GM21447 (cell line): ENCODE measurements at regions not wholly inside any gene's neighbourhood (a gene's known extent, or its start where the extent isn't known, plus 50 kb on each side); places are given as distances from the start of the nearest gene placed in this dataset.

Experiments
- ATAC-seq: cut with Tn5 transposase; IDR thresholded peaks from one replicate; pipeline ENCODE4 v1.9.1; 2021; ENCODE audit not compliant: unreplicated experiment

DNA sequence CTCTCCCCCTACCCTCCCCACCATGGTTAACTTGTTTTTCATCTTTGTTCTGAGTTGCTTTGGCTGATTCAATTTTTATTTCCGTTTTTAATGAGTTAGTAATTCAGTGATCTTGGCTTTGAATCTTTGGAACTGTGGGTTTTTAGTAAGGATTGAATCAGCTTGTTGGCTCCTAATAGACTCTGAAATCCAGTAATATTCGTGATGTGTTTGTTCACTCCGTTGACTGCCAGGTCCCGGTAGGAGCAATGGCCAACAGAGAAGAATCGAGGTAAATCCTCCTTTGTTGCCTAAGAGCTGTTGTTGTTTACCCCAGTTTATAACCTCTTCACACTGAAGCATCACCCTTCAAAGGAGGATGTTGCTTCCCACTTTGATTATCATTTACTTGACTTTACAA is 92.7 kb downstream of the PCSK1 start:
- no peak for ATAC-seq

DNA sequence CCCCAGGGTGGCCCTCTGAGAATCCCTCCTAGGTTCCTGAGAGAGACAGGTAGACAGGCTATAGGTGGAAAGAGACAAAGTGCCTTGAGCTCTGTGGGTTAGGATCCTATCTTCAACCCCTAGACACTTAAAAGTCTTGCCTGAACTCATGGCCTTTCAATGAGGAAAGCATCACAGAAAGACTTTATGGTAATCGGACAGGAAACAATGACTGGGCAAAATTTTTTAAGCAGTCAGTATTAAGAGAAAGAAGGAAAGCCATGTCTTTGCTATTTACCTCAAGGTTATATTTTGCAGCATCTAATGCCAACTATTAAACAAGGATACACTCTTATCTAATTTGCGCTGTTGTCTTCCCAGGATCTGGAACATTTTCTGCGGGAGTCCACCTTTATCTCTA is 93.2 kb downstream of the PCSK1 start:
- no peak for ATAC-seq

DNA sequence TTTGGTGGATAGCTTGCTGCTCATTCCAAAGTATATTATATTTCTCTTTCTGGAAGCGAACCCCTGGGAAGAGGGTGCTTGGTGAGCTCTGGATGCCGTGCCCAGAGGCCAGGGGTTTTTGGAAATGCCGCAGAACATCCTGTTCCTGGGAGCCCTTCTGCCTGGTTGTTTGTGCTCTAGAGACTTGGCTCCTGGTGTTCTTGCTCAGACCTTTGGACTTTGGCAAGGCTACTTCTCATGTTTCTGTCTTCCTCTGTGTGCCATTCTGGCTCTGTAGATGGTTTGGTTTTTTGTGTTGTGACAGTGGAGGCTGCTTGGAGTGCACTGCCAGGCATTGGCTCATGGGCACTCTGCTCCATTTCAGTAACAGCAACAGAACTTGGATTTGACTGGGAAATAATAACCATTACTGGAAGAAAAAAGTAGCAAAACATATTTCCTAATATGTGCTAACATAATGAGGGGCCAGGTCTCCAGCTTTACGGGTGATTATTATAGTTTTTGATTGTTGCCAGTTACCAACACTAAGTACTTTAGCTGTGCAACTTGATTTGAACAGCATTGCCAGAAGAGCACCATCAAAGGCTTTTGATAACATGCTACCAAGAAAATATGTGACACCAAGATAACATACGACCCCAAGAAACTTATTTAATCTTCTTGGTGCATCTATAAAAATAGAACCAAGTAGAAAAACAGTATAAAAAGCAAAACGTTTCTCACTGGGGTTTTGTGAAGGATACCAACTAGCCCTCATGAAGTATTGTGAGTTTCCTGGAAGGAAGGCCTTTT is 94.2 kb downstream of the PCSK1 start:
- no peak for ATAC-seq

DNA sequence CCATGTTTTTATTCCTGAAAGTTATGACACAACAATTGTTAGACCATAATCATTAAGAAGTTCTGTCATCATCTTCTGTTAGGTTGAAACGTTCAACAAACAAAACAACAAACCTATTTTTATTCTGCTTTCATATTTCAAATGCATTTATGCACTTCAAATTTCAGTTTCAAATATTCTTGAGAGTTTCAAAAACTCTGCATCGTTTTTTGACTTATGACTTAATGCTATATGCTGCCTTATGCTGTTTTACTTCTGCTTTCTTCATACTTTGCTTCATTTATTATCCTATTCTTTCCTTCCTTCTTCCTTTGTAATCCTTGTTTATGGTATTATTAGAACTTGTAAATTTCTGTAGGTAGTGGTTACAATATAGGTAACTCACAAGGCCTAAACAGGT is 95.0 kb downstream of the PCSK1 start:
- ATAC-seq = peak; percentile 63

DNA sequence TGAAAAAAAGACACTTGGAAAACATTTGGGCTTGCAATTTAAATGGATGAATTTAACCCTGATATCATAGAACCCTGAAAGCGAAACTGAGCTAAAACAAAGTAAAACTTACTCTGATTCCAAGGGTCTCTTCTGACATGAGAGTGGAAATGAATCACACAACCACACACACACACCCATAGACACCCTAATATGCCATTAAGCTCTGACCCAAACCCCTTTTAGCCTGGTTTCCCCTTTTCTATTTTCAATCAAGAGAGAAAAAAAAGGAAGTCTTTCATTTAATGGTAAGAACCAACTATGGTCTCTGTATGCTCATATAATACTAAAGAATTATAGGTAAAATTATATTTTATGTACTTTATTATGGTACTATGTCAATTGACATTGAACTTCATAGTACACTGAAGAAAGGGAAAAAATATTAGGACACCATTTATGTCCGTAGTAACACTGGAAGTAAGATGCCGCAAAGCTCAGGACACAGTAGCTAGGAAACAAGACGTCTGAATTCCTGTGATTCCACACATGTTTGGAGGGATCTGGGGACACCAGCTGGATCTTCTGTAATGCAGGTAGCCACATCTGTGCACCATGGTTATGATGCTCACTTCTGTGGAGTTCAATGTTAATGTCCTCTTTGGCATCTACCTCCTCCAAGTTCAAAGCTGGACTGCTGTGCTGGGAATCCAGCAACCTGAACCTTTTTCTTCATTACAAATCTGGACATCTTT is 95.8 kb downstream of the PCSK1 start:
- peak; percentile 41 for ATAC-seq

DNA sequence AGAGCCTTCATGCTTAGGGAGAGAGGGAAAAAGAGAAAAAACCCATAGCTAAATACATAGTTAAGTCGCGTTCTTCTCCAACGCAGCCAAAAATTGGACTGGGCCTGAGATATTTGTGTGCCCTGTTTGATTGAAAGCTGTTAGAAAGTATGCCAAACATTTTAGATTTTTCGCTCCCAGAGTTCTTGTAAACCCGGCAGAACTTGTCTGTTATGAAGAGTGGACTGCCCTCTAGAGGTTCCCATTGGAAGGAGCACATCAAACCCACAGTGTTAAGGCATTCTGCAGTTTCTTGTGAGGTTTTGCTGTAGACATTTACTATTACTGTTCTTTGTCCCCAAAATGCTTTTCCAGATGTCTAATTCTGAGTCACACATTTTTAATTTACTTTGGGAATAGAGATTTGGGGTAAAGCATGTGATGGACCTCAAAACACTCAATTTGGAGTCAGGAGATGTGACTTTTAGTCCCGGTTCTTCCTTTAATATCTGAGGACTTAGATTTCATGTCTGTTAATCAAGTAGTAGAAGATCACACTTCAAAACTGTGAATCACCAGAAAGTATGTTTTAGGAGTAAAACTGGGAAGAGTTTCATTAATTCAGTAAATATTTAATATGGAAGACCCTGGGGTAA is 96.6 kb downstream of the PCSK1 start:
- peak; percentile 54 for ATAC-seq

DNA sequence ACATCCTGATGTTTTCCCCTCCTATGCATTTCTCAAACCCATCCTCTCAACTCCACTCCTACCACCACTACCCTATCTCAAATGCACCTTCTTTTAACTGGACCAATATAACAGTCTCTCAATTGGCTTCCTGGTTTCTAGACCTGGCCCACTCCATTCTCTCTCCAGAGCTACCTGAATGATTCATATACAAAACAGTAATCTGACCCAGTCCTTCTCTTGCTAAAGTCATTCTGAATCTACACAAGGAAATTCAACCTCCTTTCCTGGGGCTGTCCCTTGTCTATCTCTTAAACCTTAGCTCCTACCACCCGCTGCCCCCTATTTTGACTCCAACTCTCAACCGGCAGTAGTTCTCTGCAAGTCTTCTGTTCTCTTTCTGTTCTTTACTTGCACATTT is 97.2 kb downstream of the PCSK1 start:
- no peak for ATAC-seq

DNA sequence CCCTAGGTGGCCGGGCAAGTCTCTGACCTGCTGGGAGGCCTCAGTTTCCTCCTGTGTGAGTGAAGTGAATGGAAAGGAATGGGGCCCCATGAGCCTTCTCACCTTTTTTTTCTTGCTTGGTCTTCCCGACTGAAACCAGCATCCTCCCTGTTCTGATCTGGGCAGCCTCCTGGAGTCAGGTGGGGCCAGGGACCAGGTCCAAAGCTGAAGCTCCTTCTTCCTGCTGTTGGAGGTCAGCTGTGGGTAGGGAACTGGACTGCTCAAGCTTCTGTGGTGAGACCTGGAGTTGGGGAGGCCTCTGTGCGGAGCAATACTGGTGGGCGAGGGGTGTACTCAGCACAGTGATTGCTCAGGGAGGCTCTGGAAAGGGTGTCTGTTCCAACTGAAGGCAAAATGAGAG is 99.7 kb downstream of the PCSK1 start:
- ATAC-seq = no peak

DNA sequence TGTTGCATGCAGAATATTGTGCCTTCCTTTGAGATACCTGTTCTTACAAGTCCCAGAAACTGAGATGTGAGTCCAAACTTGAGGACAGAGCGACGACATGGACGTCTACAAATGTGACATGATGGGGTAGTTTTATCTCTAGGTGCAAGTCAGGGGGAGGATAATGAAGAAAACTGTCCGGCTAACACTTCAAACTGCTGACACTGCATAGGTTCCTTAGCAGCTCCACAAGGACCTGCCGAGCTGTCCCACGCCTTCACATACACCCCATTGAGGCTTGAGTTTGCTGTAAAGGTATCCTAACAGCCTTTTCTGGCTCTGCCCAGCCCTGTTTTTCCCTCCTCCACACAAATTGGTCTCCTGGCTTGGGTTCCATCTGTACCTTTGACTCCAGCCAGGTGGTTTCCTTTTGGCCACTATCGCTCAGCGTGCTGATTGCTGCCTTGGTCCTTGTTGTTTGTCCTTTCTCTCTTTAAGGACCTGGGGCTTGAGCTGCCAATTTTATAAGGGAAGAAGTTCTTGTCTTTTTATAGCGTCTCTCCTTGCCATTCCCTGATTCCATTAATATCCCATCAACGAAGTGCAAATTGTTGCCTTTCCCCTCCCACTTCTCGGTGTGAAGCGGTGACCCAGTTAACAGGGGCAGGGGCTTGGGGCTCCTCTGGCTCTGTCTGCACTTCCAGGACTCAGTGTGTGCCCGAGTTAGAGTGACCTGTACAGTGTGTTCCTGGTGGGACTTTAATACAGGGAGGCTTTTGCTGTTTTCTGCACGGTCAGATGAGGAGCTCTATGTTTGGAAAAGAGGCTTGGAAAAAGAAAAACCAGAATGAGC is 100.3 kb downstream of the PCSK1 start:
- ATAC-seq = no peak

DNA sequence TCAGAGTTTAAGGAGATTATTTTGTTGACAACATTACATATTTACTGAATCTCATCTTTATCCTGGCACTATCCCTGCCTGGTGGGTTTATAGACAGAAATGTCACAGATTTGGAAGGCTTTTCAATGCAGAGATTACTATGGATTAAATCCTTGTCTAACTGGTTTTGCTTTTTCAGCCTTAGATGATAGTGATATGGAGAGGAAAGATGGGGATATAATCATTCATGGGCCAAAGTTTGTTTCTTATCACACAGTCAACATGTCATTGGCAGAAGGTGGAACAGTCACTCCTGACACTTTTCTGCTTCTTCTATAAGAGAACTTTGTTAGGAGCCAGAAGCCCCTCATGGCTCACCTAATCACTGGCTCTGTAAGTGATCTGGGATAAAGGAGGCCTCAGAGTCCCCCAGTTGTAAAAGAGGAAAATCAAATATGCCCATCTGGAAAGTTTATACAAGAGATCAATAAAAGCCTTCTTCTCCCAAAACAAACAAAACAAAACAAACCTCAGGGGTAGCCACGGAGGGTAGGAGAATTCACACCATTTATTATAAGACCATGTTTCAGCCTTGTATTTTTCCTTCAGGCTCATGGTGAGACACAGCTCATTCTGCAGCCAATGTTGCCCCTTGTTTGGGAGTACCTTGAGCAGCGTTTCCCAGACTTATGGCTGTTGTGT is 101.2 kb downstream of the PCSK1 start:
- ATAC-seq = no peak

DNA sequence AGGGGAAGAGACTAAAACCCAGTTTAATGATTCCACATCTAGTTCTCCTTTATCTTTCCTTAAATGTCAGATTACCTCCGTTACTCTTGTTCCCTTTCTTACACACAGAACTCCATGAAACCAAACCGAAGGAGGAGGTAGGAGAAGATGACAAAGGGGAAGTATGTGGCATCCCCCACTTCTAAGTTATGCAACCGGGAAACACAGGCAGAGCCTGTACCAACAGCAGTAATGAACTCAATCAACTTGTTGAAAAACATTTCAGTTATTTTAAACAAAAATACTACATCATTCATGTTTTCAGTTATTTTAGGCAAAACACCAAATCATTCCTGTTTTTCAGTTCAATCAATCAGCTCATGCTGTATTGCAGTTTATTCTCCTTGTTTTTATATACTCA is 101.8 kb downstream of the PCSK1 start:
- no peak for ATAC-seq

DNA sequence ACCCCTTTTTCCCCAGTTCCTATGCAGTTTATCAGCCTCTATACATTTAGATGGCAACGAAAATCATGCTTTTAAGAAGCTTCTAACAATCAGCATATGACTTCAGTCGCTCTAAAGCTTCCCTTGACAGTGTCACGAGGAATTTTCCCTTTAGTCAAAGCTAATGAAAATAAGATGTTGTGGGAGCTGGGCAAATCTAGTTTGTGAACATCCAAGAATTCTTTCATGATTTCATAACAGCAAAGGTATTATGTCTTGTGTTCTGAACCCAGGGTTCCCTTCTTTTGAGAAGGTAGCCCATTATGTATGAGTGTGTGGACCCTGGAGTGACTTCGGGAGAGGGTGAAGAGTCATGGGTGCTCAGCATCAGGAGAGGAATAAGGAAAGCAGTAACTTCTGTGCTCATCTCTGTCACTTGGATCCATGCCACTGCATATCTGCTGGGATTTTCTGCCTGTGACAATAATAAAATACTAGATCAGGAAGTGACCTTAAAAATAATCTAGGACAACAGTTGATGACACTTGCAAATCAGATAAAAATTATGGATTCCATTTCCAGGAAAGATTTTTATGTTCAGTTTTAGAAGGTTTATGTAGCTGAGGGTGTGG is 102.4 kb downstream of the PCSK1 start:
- ATAC-seq = no peak

DNA sequence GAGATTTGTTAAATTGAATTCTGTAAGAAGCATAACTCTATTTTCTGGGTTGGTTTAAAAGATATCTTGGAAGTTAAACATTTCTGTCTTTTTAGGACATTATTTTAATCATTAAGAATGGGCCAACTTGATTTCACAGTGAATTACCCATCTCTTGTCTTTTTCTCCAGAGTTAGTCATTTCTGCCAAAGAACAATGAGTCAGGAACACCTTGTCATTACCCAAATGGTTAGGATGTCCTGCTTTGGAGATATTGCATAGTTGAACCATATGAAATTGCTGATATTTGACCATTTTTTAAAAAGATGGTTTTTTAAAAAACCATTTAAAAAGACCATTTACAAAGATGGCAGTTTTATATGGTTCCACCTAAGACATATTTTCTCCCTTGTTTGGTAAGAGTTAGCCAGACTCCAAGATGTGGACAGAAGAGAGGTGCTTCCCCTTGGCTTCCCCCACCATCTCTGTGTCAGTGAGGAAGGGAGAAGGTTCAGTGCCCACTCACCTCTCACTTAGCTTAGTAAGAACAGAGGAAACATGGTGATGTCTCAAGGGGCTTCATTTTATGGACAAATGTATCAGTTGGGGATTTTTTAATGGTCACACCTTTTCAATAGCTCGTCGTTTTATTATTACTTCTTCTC is 103.0 kb downstream of the PCSK1 start:
- no peak for ATAC-seq

DNA sequence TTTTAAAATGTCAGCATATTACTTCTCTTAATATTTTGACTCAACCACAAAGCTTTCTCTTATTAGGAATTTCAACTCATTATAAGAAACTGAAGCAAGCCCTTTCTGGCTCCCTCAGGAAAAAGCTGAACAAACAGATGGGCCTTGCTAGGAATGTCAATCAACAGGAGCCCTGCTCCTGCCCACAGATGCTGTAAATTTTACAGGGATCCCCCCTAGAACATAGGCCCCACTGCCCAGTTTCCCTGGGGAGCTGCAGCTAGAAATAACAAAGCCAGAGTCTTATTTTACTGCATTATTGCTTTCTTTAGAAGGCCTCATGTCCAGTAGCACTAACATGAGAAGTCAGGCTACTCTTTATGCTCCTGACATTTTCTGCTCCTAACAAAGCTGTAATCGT is 103.8 kb downstream of the PCSK1 start:
- ATAC-seq = no peak

DNA sequence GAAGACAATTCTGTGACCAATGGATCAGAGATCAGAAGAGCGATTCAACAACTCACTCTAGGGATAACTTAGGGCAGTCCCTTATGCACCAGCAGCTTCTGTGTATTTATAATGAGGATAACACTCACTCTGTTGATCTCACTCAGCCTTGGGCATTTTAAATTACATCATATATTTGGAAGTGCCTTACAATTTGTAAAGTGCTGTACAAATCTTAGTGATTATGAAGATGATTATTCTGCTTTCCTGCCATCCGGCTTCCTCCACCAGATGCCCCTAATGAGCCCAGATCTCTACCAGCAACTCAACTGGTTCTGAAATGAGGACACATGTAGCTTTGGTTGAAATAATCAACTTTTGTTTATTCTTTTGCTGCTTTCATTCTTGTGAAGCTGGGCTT is 105.3 kb downstream of the PCSK1 start:
- no peak for ATAC-seq

DNA sequence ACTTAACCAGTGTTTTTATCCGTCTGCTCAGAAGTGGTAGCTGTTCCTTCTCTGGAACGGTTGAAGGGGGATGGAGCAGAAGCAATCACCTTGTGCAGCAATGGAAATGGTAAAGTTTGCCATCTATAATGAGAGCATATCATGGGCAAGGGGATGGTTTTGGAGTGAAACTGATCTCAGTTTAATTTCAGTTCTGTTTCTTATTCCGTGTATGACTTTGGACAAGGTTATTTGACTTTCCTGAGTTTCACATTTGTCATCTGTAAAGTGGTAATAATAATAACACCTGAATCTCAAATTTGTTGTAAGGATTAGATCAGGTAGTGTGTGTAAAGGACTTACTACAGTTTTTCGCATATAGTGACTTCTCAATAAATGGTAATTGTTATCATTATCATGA is 106.1 kb downstream of the PCSK1 start:
- peak; percentile 90 for ATAC-seq

DNA sequence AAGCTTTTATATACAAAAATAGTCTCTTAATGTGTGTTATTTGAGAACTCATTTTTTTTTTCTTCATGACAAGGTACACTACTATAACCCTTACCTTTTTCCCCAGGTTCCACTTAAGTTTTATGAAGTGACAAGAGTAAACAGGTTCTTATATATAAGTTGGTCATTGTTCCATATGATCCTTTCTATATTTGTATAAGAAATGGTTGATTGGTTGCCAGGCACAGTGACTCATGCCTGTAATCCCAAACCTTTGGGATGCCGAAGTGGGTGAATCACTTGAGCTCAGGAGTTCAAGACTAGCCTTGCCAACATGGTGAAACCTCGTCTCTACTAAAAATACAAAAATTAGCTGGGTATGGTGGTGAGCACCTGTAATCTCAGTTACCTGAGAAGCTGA is 108.3 kb downstream of the PCSK1 start:
- ATAC-seq = no peak

DNA sequence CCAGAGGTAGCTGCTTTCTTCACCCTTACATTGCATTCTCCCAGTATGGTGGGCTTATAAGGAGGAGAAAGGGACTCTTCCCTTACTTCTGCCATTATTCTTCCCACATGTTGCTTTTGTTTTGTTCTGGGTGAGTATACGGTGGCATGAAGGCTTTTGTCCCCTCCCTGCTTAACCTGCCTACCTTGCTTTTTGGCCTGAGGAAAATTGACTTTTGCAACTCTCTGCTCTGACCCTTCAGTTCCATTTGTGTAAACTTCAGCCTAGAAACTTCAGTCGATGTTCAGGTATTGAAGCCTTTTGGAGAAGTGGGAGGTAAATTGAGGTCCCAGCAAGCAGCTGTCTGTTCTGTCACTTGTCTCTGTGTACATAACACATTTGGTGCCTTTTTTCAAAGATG is 110.2 kb downstream of the PCSK1 start:
- ATAC-seq = no peak

DNA sequence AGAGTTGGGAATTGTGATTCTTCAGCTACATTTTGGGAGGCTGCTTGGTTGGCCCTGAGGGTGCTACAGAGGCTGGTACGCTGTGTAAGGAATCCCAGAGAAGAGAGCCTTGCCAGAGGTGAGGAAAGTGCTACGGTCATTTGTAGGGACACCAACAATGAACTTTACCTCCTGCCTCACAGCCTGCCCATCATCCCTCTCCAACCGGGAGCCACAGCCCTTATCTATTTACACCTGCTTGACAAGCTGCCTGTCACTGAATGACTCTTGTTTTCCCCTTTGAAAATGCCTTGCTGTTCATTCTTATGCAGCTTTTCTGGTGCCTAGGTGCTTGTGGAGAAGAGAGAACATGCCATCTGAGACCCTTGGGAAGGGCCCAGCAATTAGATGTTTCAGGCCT is 110.8 kb downstream of the PCSK1 start:
- no peak for ATAC-seq

DNA sequence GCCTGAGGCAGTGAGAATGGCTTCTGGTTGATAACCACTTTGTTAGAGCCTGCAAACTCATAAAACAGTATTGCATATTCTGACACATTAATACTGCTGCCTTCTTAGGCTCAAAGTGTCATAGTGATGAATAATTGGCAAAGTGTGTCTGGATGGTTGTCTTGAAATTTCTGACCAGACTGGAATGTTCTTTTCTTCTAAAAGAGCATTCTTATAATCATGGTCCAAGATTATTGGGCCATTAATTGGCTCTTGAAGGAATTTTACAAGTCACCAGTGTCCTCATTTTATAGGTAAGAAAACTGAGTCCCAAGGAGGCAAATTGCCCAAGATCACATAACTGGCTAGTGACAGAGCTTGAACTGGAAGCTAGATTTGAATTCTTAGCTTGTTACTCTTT is 111.7 kb downstream of the PCSK1 start:
- ATAC-seq = no peak
